Endothelial cell of umbilical vein (primary cell): ENCODE measurements at regions not wholly inside any gene's neighbourhood (a gene's known extent, or its start where the extent isn't known, plus 50 kb on each side); places are given as distances from the start of the nearest gene placed in this dataset.

Experiments used
- BruUV-seq: library from RNA; stranded (reverse); fragments of 400-500 nt; replicated peaks from 2 replicates; lab custom pipeline; 2021; lab: Mats Ljungman, UMichigan
- CTCF ChIA-PET: fragments of 300-600, 350-600 bp; sonication (Branson Sonifier 250); formaldehyde crosslinking; loops from one replicate; lab custom pipeline; 2021; ENCODE audit warnings: antibody characterized with exemption, inconsistent platforms; lab: Charles Lee
- POLR2A ChIA-PET: fragments of 300-600, 350-600 bp; sonication (Branson Sonifier 250); formaldehyde crosslinking; loops from one replicate; lab custom pipeline; 2021; ENCODE audit warnings: antibody characterized with exemption, inconsistent platforms; lab: Charles Lee
- DNase-seq: peaks from one replicate; pipeline ENCODE4 v3.0.0-alpha.2; 2011; ENCODE audit warnings: low read depth, low spot score
- FAIRE-seq: peaks from 2 replicates; lab custom pipeline; 2011; peaks lifted over from hg19 to GRCh38; lab: Jason Lieb, UNC
- H2AFZ ChIP-seq: 2 replicates; pipeline ENCODE4 v1.6.0; 2012; ENCODE audit warnings: low read depth, low read length, control low read depth, inconsistent platforms
- H3K27ac ChIP-seq: 2 replicates; pipeline ENCODE4 v1.5.1; 2011; ENCODE audit warnings: low read depth, mild to moderate bottlenecking, control low read depth, low read length, moderate library complexity; ENCODE audit not compliant: insufficient read depth
- H3K27me3 ChIP-seq, 2 experiments: 2 replicates each; pipeline versions ENCODE4 v1.6.0 to v1.6.1; 2011; ENCODE audit warnings: low read length in 2 of 2, mixed read lengths in 1 of 2; ENCODE audit not compliant: control insufficient read depth in 2 of 2, insufficient read depth in 2 of 2
- H3K36me3 ChIP-seq, 2 experiments: 2 replicates in 1 of 2; 3 replicates in 1 of 2; pipeline ENCODE4 v1.5.1; 2011; ENCODE audit warnings: low read length in 2 of 2, mild to moderate bottlenecking in 1 of 2, moderate library complexity in 1 of 2; ENCODE audit not compliant: control insufficient read depth in 2 of 2, insufficient read depth in 2 of 2; ENCODE audit errors: extremely low read depth in 1 of 2
- H3K4me1 ChIP-seq: 3 replicates; pipeline ENCODE4 v1.5.1; 2011; ENCODE audit warnings: mild to moderate bottlenecking, low read length; ENCODE audit not compliant: control insufficient read depth, insufficient read depth; ENCODE audit errors: extremely low read depth
- H3K4me2 ChIP-seq: 2 replicates; pipeline ENCODE4 v1.6.1; 2011; ENCODE audit warnings: low read length, control low read depth, mixed read lengths; ENCODE audit not compliant: insufficient read depth
- H3K4me3 ChIP-seq, 3 experiments: fragments of 200-600 bp in 1 of 3; sonication (generic), shearing (Covaris generic) in 1 of 3; replicated peaks in 1 of 3; 2 replicates each; pipeline ENCODE4 v1.5.1; 2011 to 2016; ENCODE audit warnings: control low read depth in 3 of 3, low read length in 3 of 3, mild to moderate bottlenecking in 2 of 3, inconsistent platforms in 1 of 3, low read depth in 1 of 3, moderate library complexity in 1 of 3; ENCODE audit not compliant: insufficient read depth in 1 of 3
- H3K79me2 ChIP-seq: 2 replicates; pipeline ENCODE4 v1.6.0; 2012; ENCODE audit warnings: low read length, inconsistent platforms; ENCODE audit not compliant: control insufficient read depth, insufficient read depth
- H3K9ac ChIP-seq: replicated peaks from 2 replicates; pipeline ENCODE3; 2011; ENCODE audit warnings: low read length, control low read depth; ENCODE audit not compliant: insufficient read depth; ENCODE audit errors: extremely low read depth
- H3K9me1 ChIP-seq: replicated peaks from 3 replicates; pipeline ENCODE4 v1.6.0; 2011; ENCODE audit warnings: mild to moderate bottlenecking, low read length; ENCODE audit not compliant: control insufficient read depth, insufficient read depth; ENCODE audit errors: extremely low read depth
- H3K9me3 ChIP-seq: replicated peaks from 2 replicates; pipeline ENCODE4 v1.5.1; 2012; ENCODE audit warnings: low read length, inconsistent platforms; ENCODE audit not compliant: control insufficient read depth, insufficient read depth
- H4K20me1 ChIP-seq: replicated peaks from 2 replicates; pipeline ENCODE3; 2011; ENCODE audit warnings: mild to moderate bottlenecking, low read length; ENCODE audit not compliant: control insufficient read depth, insufficient read depth; ENCODE audit errors: extremely low read depth
- CTCF ChIP-seq, 2 donors: IDR thresholded peaks; 1 replicate in 1 of 2; 2 replicates in 1 of 2; pipeline ENCODE4 v1.5.1; 2011; ENCODE audit warnings: low read length in 2 of 2, mild to moderate bottlenecking in 2 of 2, moderate library complexity in 2 of 2, control low read depth in 1 of 2, inconsistent platforms in 1 of 2, low read depth in 1 of 2; ENCODE audit not compliant: insufficient read depth in 1 of 2; ENCODE audit errors: extremely low read depth in 1 of 2
- EZH2 ChIP-seq: IDR thresholded peaks from 2 replicates; pipeline ENCODE4 v1.6.1; 2012; ENCODE audit warnings: borderline replicate concordance, low read depth, mild to moderate bottlenecking, moderate library complexity, low read length, inconsistent platforms; ENCODE audit not compliant: severe bottlenecking
- FOS ChIP-seq: IDR thresholded peaks from 2 replicates; pipeline ENCODE4 v1.6.1; 2011; ENCODE audit warnings: mild to moderate bottlenecking, low read length, moderate library complexity, borderline replicate concordance; ENCODE audit not compliant: insufficient read depth
- GATA2 ChIP-seq: IDR thresholded peaks from 2 replicates; pipeline ENCODE4 v1.7.0; 2011; ENCODE audit warnings: low read depth, mild to moderate bottlenecking, moderate library complexity, mixed read lengths, low read length; ENCODE audit not compliant: insufficient read length, insufficient read depth
- JUN ChIP-seq: IDR thresholded peaks from 2 replicates; pipeline ENCODE4 v1.6.1; 2011; ENCODE audit warnings: borderline replicate concordance, low read depth; ENCODE audit not compliant: insufficient read length, insufficient read depth
- MAX ChIP-seq: IDR thresholded peaks from 2 replicates; pipeline ENCODE4 v1.6.1; 2011; ENCODE audit not compliant: insufficient read depth, insufficient read length
- MYC ChIP-seq: IDR thresholded peaks from one replicate; pipeline ENCODE4 v1.6.1; 2011; ENCODE audit warnings: mild to moderate bottlenecking, low read depth, low read length
- POLR2A ChIP-seq: IDR thresholded peaks from 2 replicates; pipeline ENCODE4 v1.6.1; 2012; ENCODE audit warnings: low read depth, mild to moderate bottlenecking, control low read depth, low read length
- POLR2AphosphoS5 ChIP-seq: IDR thresholded peaks from 2 replicates; pipeline ENCODE4 v1.6.1; 2012; ENCODE audit warnings: low read depth, mild to moderate bottlenecking, control low read depth, low read length, moderate library complexity; ENCODE audit not compliant: insufficient read depth
- dilution Hi-C: fragments of 300-500 bp; cut with MboI; formaldehyde crosslinking; loops from one replicate; pipeline ENCODE4 v1.15.0; 2019; ENCODE audit warnings: low sequenced_read_pairs; ENCODE audit not compliant: extremely low pct_ligation_motif_present
- intact Hi-C: fragments of 100-400 bp; cut with micrococcal nuclease; formaldehyde crosslinking; loops from one replicate; pipeline ENCODE4 v1.10.0; 2022

- FAIRE-seq (no peak), DNase-seq (no peak)
- Histone ChIP-seq H3K9me3 (no peaks in the 10 kb centered on the region), H3K27ac (no peak overlapping the region), H3K4me2 (no peak overlapping the region), H3K9ac (no peak overlapping the region), H3K4me3 (no peak overlapping the region), H3K9me1 (no peaks in the 10 kb centered on the region), H3K4me1 (no peaks in the 10 kb centered on the region), H3K79me2 (no peaks in the 10 kb centered on the region), H2AFZ (no peak overlapping the region), H4K20me1 (no peaks in the 10 kb centered on the region), H3K36me3 (no peaks in the 10 kb centered on the region), H3K27me3 (peaks cover 0 to 3% of the 10 kb centered on the region in 2 experiments)
- BruUV-seq, result no TSS peak
- dilution Hi-C loops (no loop called here), intact Hi-C loops (no loop called here)
- ChIA-PET CTCF (no interaction called here), POLR2A (no interaction called here)
- TF ChIP-seq GATA2 (no peak), JUN (no peak), EZH2 (no peak), POLR2A (no peak), CTCF (IDR thresholded peaks at IDR 0.05; ENCODE audit: extremely low read depth in 1 of 2, insufficient read depth in 1 of 2, low read depth in 1 of 2, low read length in 2 of 2) (no peak), POLR2AphosphoS5 (no peak), FOS (no peak), MAX (no peak), MYC (no peak)
Measured at GRCh38 chr11:13889552-13890249, 72.8 kb upstream of the SPON1 start.
